ENCODE measurements at regions not wholly inside any gene's neighbourhood (a gene's known extent, or its start where the extent isn't known, plus 50 kb on each side); places are given as distances from the start of the nearest gene placed in this dataset.

DNA sequence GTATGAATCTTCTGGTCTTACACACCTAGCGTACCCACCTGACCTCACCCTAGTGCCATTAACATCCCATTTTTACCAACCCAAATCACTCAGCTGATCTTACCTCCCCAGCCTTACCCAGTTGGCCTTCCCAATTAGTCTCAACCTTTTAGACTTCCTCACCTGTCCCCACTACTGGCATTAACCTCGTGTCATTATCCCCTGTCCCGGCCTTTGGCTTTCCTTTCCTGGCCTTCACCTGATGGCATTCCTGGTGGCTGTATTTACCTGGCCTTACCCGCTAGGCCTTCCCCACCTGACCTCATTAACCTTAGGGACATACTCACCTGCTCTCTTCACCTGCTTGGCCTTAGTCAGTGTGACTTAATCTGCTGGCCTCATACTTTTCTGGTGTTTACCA is 104.1 kb downstream of the IL12A start (continued):
- TF ChIP-seq, protein P1, sequence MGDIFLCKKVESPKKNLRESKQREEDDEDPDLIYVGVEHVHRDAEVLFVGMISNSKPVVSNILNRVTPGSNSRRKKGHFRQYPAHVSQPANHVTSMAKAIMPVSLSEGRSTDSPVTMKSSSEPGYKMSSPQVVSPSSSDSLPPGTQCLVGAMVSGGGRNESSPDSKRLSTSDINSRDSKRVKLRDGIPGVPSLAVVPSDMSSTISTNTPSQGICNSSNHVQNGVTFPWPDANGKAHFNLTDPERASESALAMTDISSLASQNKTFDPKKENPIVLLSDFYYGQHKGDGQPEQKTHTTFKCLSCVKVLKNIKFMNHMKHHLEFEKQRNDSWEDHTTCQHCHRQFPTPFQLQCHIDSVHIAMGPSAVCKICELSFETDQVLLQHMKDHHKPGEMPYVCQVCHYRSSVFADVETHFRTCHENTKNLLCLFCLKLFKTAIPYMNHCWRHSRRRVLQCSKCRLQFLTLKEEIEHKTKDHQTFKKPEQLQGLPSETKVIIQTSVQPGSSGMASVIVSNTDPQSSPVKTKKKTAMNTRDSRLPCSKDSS (IDR thresholded peaks at IDR 0.05; ENCODE audit: low read depth, partially characterized antibody): no peak
- TF ChIP-seq ZNF146 (CRISPR knock-in tag; IDR thresholded peaks at IDR 0.05; ENCODE audit: unreplicated experiment) (no peak), FOXM1 (IDR thresholded peaks at IDR 0.05; ENCODE audit: low read depth) (no peak), FOXM1 (CRISPR knock-in tag; IDR thresholded peaks at IDR 0.05; ENCODE audit: low read depth) (no peak), MTA3 (IDR thresholded peaks at IDR 0.05; ENCODE audit: borderline replicate concordance) (no peak)
- TF ChIP-seq, protein P2, sequence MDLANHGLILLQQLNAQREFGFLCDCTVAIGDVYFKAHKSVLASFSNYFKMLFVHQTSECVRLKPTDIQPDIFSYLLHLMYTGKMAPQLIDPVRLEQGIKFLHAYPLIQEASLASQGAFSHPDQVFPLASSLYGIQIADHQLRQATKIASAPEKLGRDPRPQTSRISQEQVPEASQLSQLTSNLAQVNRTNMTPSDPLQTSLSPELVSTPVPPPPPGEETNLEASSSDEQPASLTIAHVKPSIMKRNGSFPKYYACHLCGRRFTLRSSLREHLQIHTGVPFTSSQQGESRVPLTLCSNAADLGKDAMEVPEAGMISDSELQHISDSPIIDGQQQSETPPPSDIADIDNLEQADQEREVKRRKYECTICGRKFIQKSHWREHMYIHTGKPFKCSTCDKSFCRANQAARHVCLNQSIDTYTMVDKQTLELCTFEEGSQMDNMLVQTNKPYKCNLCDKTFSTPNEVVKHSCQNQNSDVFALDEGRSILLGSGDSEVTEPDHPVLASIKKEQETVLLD (IDR thresholded peaks at IDR 0.05): no peak
- TF ChIP-seq, protein P3, sequence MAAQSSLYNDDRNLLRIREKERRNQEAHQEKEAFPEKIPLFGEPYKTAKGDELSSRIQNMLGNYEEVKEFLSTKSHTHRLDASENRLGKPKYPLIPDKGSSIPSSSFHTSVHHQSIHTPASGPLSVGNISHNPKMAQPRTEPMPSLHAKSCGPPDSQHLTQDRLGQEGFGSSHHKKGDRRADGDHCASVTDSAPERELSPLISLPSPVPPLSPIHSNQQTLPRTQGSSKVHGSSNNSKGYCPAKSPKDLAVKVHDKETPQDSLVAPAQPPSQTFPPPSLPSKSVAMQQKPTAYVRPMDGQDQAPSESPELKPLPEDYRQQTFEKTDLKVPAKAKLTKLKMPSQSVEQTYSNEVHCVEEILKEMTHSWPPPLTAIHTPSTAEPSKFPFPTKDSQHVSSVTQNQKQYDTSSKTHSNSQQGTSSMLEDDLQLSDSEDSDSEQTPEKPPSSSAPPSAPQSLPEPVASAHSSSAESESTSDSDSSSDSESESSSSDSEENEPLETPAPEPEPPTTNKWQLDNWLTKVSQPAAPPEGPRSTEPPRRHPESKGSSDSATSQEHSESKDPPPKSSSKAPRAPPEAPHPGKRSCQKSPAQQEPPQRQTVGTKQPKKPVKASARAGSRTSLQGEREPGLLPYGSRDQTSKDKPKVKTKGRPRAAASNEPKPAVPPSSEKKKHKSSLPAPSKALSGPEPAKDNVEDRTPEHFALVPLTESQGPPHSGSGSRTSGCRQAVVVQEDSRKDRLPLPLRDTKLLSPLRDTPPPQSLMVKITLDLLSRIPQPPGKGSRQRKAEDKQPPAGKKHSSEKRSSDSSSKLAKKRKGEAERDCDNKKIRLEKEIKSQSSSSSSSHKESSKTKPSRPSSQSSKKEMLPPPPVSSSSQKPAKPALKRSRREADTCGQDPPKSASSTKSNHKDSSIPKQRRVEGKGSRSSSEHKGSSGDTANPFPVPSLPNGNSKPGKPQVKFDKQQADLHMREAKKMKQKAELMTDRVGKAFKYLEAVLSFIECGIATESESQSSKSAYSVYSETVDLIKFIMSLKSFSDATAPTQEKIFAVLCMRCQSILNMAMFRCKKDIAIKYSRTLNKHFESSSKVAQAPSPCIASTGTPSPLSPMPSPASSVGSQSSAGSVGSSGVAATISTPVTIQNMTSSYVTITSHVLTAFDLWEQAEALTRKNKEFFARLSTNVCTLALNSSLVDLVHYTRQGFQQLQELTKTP (IDR thresholded peaks at IDR 0.05; ENCODE audit: low read depth in 1 of 2, partially characterized antibody in 2 of 2): no peak
- TF ChIP-seq, protein P4, sequence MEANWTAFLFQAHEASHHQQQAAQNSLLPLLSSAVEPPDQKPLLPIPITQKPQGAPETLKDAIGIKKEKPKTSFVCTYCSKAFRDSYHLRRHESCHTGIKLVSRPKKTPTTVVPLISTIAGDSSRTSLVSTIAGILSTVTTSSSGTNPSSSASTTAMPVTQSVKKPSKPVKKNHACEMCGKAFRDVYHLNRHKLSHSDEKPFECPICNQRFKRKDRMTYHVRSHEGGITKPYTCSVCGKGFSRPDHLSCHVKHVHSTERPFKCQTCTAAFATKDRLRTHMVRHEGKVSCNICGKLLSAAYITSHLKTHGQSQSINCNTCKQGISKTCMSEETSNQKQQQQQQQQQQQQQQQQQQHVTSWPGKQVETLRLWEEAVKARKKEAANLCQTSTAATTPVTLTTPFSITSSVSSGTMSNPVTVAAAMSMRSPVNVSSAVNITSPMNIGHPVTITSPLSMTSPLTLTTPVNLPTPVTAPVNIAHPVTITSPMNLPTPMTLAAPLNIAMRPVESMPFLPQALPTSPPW (CRISPR knock-in tag; IDR thresholded peaks at IDR 0.05): no peak

All from K562 (cell line).